ENCODE measurements at regions not wholly inside any gene's neighbourhood (a gene's known extent, or its start where the extent isn't known, plus 50 kb on each side); places are given as distances from the start of the nearest gene placed in this dataset.

GRCh38 chr5:68479524-68479923 lies 264.0 kb downstream of the PIK3R1 start:
- TF ChIP-seq CTCF (IDR thresholded peaks at IDR 0.05; ENCODE audit: low read depth, low read length): no peak
- H3K4me3 ChIP-seq (ENCODE audit: low read depth, low read length): no peak overlapping the region

- H3K4me3 ChIP-seq (ENCODE audit: low read depth, low read length): no peak overlapping the region
- TF ChIP-seq CTCF (IDR thresholded peaks at IDR 0.05; ENCODE audit: low read depth, low read length): no peak
Measured at GRCh38 chr5:68480335-68480940, 264.9 kb downstream of the PIK3R1 start.

- no peak for TF ChIP-seq CTCF (IDR thresholded peaks at IDR 0.05; ENCODE audit: low read depth, low read length)
- no peak overlapping the region for H3K4me3 ChIP-seq (ENCODE audit: low read depth, low read length)
Measured at GRCh38 chr5:68482199-68482598, 266.6 kb downstream of the PIK3R1 start.

- H3K4me3 ChIP-seq (ENCODE audit: low read depth, low read length): no peak overlapping the region
- TF ChIP-seq CTCF (IDR thresholded peaks at IDR 0.05; ENCODE audit: low read depth, low read length): no peak
Measured at GRCh38 chr5:68484307-68485068, 268.9 kb downstream of the PIK3R1 start.

GRCh38 chr5:68489556-68489955 lies 274.0 kb downstream of the PIK3R1 start:
- TF ChIP-seq CTCF (IDR thresholded peaks at IDR 0.05; ENCODE audit: low read depth, low read length): no peak
- H3K4me3 ChIP-seq (ENCODE audit: low read depth, low read length): no peak overlapping the region

- H3K4me3 ChIP-seq (ENCODE audit: low read depth, low read length): no peak overlapping the region
- no peak for TF ChIP-seq CTCF (IDR thresholded peaks at IDR 0.05; ENCODE audit: low read depth, low read length)
Measured at GRCh38 chr5:68490406-68490805, 274.9 kb downstream of the PIK3R1 start.

- TF ChIP-seq CTCF (IDR thresholded peaks at IDR 0.05; ENCODE audit: low read depth, low read length): no peak
- no peak overlapping the region for H3K4me3 ChIP-seq (ENCODE audit: low read depth, low read length)
Measured at GRCh38 chr5:68494771-68495170, 279.2 kb downstream of the PIK3R1 start.
